ENCODE measurements at regions not wholly inside any gene's neighbourhood (a gene's known extent, or its start where the extent isn't known, plus 50 kb on each side); places are given as distances from the start of the nearest gene placed in this dataset.

GRCh38 chr5:96053063-96053735 is 91.5 kb upstream of the ELL2 start (continued):
- TF ChIP-seq RB1 (IDR thresholded peaks at IDR 0.05; ENCODE audit: borderline replicate concordance) (no peak), TCF12 (IDR thresholded peaks at IDR 0.05; ENCODE audit: low read depth, low read length) (no peak), NR2C2 (IDR thresholded peaks at IDR 0.05; ENCODE audit: borderline replicate concordance, control insufficient read depth, insufficient read length, low read depth) (no peak), ZNF217 (IDR thresholded peaks at IDR 0.05) (no peak), NFYB (IDR thresholded peaks at IDR 0.05; ENCODE audit: insufficient read depth, low read depth, low read length) (no peak), MYC (IDR thresholded peaks at IDR 0.05; ENCODE audit: insufficient read depth, insufficient read length, insufficient replicate concordance, low read length, severe bottlenecking) (no peak)
- TF ChIP-seq, protein P1, sequence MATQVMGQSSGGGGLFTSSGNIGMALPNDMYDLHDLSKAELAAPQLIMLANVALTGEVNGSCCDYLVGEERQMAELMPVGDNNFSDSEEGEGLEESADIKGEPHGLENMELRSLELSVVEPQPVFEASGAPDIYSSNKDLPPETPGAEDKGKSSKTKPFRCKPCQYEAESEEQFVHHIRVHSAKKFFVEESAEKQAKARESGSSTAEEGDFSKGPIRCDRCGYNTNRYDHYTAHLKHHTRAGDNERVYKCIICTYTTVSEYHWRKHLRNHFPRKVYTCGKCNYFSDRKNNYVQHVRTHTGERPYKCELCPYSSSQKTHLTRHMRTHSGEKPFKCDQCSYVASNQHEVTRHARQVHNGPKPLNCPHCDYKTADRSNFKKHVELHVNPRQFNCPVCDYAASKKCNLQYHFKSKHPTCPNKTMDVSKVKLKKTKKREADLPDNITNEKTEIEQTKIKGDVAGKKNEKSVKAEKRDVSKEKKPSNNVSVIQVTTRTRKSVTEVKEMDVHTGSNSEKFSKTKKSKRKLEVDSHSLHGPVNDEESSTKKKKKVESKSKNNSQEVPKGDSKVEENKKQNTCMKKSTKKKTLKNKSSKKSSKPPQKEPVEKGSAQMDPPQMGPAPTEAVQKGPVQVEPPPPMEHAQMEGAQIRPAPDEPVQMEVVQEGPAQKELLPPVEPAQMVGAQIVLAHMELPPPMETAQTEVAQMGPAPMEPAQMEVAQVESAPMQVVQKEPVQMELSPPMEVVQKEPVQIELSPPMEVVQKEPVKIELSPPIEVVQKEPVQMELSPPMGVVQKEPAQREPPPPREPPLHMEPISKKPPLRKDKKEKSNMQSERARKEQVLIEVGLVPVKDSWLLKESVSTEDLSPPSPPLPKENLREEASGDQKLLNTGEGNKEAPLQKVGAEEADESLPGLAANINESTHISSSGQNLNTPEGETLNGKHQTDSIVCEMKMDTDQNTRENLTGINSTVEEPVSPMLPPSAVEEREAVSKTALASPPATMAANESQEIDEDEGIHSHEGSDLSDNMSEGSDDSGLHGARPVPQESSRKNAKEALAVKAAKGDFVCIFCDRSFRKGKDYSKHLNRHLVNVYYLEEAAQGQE (IDR thresholded peaks at IDR 0.05; ENCODE audit: low read depth, low read length): no peak

- H3K9ac ChIP-seq (ENCODE audit: control insufficient read depth, insufficient read depth, low read length): no peak overlapping the region
- POLR2A ChIA-PET: no interaction called here
- FAIRE-seq (no peak), DNase-seq (ENCODE audit: low read depth, low spot score) (no peak), ATAC-seq (no peak)
- RAD21 ChIA-PET (ENCODE audit: unreplicated experiment): no interaction called here
- no peak overlapping the region for H3K27ac ChIP-seq (ENCODE audit: control insufficient read depth, insufficient read depth)
- no peaks in the 10 kb centered on the region for H3K4me1 ChIP-seq (ENCODE audit: control insufficient read depth, insufficient read depth, low read length)
- in situ Hi-C loops (cut with MboI): no loop called here
- 94% methylated on average over 1 of the region's 1 CpG for WGBS (ENCODE audit: insufficient coverage, insufficient replicate concordance, low lambda C conversion rate, missing lambda C conversion rate)
- CTCF ChIA-PET: no interaction called here
- no TSS peak for BruUV-seq (replicated peaks)
- intact Hi-C loops (cut with micrococcal nuclease; ENCODE audit: unreplicated experiment): no loop called here
- SMC1A ChIA-PET (ENCODE audit: uncharacterized antibody, unreplicated experiment): interaction anchor here (3.2 to 4.0 kb wide), 2 partner anchors 13 to 79 kb away, joined by 8 to 17 read pairs; no protein-coding TSS in a partner anchor
- no peak overlapping the region for H3K4me2 ChIP-seq (ENCODE audit: control insufficient read depth, insufficient read depth)
- no peaks in the 10 kb centered on the region for H3K79me2 ChIP-seq (ENCODE audit: control insufficient read depth, insufficient read depth, low read length)
- H3K9me3 ChIP-seq (replicated peaks; ENCODE audit: control insufficient read depth, insufficient read depth, low read length): no peaks in the 10 kb centered on the region
- no peak overlapping the region for H3K4me3 ChIP-seq
- no peaks in the 10 kb centered on the region for H4K20me1 ChIP-seq (ENCODE audit: control insufficient read depth, insufficient read depth)
- H2AFZ ChIP-seq (ENCODE audit: control insufficient read depth, low read depth, low read length): no peak overlapping the region
- no peaks in the 10 kb centered on the region for H3K36me3 ChIP-seq (ENCODE audit: control insufficient read depth in 2 of 2, insufficient read depth in 2 of 2, low read length in 1 of 2)
- H3K27me3 ChIP-seq (replicated peaks in 1 of 2; ENCODE audit: control insufficient read depth in 2 of 2, insufficient read depth in 2 of 2, low read length in 1 of 2): no peaks in the 10 kb centered on the region
- TF ChIP-seq ZZZ3 (IDR thresholded peaks at IDR 0.05; ENCODE audit: control insufficient read depth, insufficient read length, low read depth): no peak
- no peak for TF ChIP-seq GATAD2B (conservative IDR thresholded peaks at IDR 0.05; ENCODE audit: low read depth)
- no peak for TF ChIP-seq SMAD1 (IDR thresholded peaks at IDR 0.05; ENCODE audit: low read depth, partially characterized antibody)
- TF ChIP-seq RBBP5 (conservative IDR thresholded peaks at IDR 0.05): no peak
- TF ChIP-seq, protein P2, sequence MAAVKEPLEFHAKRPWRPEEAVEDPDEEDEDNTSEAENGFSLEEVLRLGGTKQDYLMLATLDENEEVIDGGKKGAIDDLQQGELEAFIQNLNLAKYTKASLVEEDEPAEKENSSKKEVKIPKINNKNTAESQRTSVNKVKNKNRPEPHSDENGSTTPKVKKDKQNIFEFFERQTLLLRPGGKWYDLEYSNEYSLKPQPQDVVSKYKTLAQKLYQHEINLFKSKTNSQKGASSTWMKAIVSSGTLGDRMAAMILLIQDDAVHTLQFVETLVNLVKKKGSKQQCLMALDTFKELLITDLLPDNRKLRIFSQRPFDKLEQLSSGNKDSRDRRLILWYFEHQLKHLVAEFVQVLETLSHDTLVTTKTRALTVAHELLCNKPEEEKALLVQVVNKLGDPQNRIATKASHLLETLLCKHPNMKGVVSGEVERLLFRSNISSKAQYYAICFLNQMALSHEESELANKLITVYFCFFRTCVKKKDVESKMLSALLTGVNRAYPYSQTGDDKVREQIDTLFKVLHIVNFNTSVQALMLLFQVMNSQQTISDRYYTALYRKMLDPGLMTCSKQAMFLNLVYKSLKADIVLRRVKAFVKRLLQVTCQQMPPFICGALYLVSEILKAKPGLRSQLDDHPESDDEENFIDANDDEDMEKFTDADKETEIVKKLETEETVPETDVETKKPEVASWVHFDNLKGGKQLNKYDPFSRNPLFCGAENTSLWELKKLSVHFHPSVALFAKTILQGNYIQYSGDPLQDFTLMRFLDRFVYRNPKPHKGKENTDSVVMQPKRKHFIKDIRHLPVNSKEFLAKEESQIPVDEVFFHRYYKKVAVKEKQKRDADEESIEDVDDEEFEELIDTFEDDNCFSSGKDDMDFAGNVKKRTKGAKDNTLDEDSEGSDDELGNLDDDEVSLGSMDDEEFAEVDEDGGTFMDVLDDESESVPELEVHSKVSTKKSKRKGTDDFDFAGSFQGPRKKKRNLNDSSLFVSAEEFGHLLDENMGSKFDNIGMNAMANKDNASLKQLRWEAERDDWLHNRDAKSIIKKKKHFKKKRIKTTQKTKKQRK (IDR thresholded peaks at IDR 0.05; ENCODE audit: low read depth, low read length): no peak
- no peak for TF ChIP-seq SPI1 (IDR thresholded peaks at IDR 0.05; ENCODE audit: borderline replicate concordance, insufficient read depth, low read depth, low read length)
- TF ChIP-seq, protein P3, sequence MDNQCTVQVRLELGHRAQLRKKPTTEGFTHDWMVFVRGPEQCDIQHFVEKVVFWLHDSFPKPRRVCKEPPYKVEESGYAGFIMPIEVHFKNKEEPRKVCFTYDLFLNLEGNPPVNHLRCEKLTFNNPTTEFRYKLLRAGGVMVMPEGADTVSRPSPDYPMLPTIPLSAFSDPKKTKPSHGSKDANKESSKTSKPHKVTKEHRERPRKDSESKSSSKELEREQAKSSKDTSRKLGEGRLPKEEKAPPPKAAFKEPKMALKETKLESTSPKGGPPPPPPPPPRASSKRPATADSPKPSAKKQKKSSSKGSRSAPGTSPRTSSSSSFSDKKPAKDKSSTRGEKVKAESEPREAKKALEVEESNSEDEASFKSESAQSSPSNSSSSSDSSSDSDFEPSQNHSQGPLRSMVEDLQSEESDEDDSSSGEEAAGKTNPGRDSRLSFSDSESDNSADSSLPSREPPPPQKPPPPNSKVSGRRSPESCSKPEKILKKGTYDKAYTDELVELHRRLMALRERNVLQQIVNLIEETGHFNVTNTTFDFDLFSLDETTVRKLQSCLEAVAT (IDR thresholded peaks at IDR 0.05): no peak
- no peak for TF ChIP-seq CHD2 (IDR thresholded peaks at IDR 0.05; ENCODE audit: borderline replicate concordance, low read depth, low read length)
These were observed 90.7 kb upstream of the ELL2 start for GRCh38 chr5:96052374-96052773.
